OCI-LY3 (cell line): ENCODE measurements at regions not wholly inside any gene's neighbourhood (a gene's known extent, or its start where the extent isn't known, plus 50 kb on each side); places are given as distances from the start of the nearest gene placed in this dataset.

Experiments used
- H2AFZ ChIP-seq: fragments of 200-600, 300-600 bp; shearing (Covaris generic); 2 replicates; pipeline ENCODE4 v1.6.0; 2014; ENCODE audit warnings: antibody characterized with exemption, low read depth, low read length
- H3K27ac ChIP-seq: fragments of 200-600, 300-600 bp; sonication (generic); 2 replicates; pipeline ENCODE4 v1.5.1; 2014; ENCODE audit warnings: mild to moderate bottlenecking, low read length, moderate library complexity, mixed read lengths
- H3K27me3 ChIP-seq: fragments of 200-600, 300-600 bp; sonication (generic); 2 replicates; pipeline ENCODE4 v1.6.1; 2014; ENCODE audit warnings: low read depth, low read length, mixed read lengths
- H3K36me3 ChIP-seq: fragments of 200-600, 300-600 bp; sonication (generic); replicated peaks from 2 replicates; pipeline ENCODE3; 2014; ENCODE audit warnings: low read depth, low read length, mixed read lengths
- H3K4me1 ChIP-seq: fragments of 300-600, 200-600 bp; sonication (generic); 2 replicates; pipeline ENCODE4 v1.6.1; 2014; ENCODE audit warnings: low read length, mixed read lengths
- H3K4me2 ChIP-seq: fragments of 200-600, 300-600 bp; sonication (generic); 2 replicates; pipeline ENCODE4 v1.6.1; 2014; ENCODE audit warnings: low read length, mixed read lengths
- H3K4me3 ChIP-seq: fragments of 300-600, 200-600 bp; sonication (generic); 2 replicates; pipeline ENCODE4 v1.5.1; 2014; ENCODE audit warnings: antibody characterized with exemption, mild to moderate bottlenecking, low read length, moderate library complexity
- H3K79me2 ChIP-seq: fragments of 300-600, 200-600 bp; shearing (Covaris generic); 2 replicates; pipeline ENCODE4 v1.6.1; 2014; ENCODE audit warnings: mild to moderate bottlenecking, low read length, mixed read lengths
- H3K9ac ChIP-seq: fragments of 300-600, 200-600 bp; shearing (Covaris generic); 2 replicates; pipeline ENCODE4 v1.6.0; 2014; ENCODE audit warnings: mild to moderate bottlenecking, low read length, moderate library complexity
- H3K9me3 ChIP-seq: fragments of 200-600, 300-600 bp; shearing (Covaris generic); 2 replicates; pipeline ENCODE4 v1.6.1; 2014; ENCODE audit warnings: low read length, mixed read lengths; ENCODE audit not compliant: insufficient read depth
- H4K20me1 ChIP-seq: fragments of 200-600, 300-600 bp; sonication (generic); 2 replicates; pipeline ENCODE4 v1.6.1; 2016; ENCODE audit warnings: low read length, mixed read lengths; ENCODE audit not compliant: insufficient read depth
- EZH2phosphoT487 ChIP-seq: fragments of 200-600 bp; shearing (Covaris generic); IDR thresholded peaks from 2 replicates; pipeline ENCODE4 v1.6.1; 2018; ENCODE audit warnings: antibody characterized with exemption, mixed run types, low read depth
- TF ChIP-seq, protein P1 (sequence below): fragments of 200-600, 300-600 bp; sonication (generic); IDR thresholded peaks from 2 replicates; pipeline ENCODE4 v1.5.1; 2014; ENCODE audit warnings: antibody characterized with exemption, low read length, low read depth

- H3K4me2 ChIP-seq, result no peak overlapping the region
- H3K4me1 ChIP-seq, result no peaks in the 10 kb centered on the region
- no peaks in the 10 kb centered on the region for H3K79me2 ChIP-seq
- H3K27me3 ChIP-seq, result no peaks in the 10 kb centered on the region
- no peak overlapping the region for H3K9ac ChIP-seq
- no peak overlapping the region for H2AFZ ChIP-seq
- H3K27ac ChIP-seq, result no peak overlapping the region
- no peak overlapping the region for H3K4me3 ChIP-seq
- H3K36me3 ChIP-seq, result no peaks in the 10 kb centered on the region
- no peak for TF ChIP-seq EZH2phosphoT487
- TF ChIP-seq, protein P1, sequence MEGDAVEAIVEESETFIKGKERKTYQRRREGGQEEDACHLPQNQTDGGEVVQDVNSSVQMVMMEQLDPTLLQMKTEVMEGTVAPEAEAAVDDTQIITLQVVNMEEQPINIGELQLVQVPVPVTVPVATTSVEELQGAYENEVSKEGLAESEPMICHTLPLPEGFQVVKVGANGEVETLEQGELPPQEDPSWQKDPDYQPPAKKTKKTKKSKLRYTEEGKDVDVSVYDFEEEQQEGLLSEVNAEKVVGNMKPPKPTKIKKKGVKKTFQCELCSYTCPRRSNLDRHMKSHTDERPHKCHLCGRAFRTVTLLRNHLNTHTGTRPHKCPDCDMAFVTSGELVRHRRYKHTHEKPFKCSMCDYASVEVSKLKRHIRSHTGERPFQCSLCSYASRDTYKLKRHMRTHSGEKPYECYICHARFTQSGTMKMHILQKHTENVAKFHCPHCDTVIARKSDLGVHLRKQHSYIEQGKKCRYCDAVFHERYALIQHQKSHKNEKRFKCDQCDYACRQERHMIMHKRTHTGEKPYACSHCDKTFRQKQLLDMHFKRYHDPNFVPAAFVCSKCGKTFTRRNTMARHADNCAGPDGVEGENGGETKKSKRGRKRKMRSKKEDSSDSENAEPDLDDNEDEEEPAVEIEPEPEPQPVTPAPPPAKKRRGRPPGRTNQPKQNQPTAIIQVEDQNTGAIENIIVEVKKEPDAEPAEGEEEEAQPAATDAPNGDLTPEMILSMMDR, result no peak
- H3K9me3 ChIP-seq, result no peaks in the 10 kb centered on the region
- H4K20me1 ChIP-seq, result no peaks in the 10 kb centered on the region
Observed at GRCh38 chr9:8223861-8224260, 424.3 kb upstream of the DMAC1 start.

GRCh38 chr9:8221462-8221861 lies 421.9 kb upstream of the DMAC1 start:
- no peak overlapping the region for H2AFZ ChIP-seq
- H3K27ac ChIP-seq, result no peak overlapping the region

DNA sequence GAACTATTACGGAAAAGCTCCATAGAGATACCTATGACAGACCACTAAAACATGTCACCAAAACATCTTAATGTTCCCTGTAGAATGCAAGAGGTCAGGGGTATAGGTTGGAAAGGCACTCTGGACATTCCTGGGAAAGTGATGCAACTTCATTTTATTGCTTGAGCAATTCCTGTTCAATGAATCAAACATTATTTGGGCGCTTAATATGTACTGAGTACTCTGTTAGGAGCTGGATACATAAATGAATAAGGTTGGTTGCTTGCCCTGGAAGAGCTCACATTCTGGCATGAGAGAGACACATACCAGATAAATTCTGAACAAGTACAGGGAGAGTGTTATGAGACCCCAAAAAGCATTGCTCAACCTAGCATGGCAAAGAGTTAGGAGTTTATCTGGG lies 408.9 kb upstream of the DMAC1 start:
- TF ChIP-seq, protein P1, result no peak
- TF ChIP-seq EZH2phosphoT487, result no peak
- no peak overlapping the region for H3K4me2 ChIP-seq

More at GRCh38 chr9:8221462-8221861, 421.9 kb upstream of the DMAC1 start:
- Histone ChIP-seq H3K9me3 (no peaks in the 10 kb centered on the region), H3K79me2 (no peaks in the 10 kb centered on the region), H3K9ac (no peak overlapping the region), H4K20me1 (no peaks in the 10 kb centered on the region), H3K27me3 (no peaks in the 10 kb centered on the region), H3K4me1 (no peaks in the 10 kb centered on the region), H3K36me3 (no peaks in the 10 kb centered on the region), H3K4me3 (no peak overlapping the region), H3K4me2 (no peak overlapping the region)
- TF ChIP-seq, protein P1, result no peak
- TF ChIP-seq EZH2phosphoT487, result no peak

GRCh38 chr9:8207596-8207995 lies 408.0 kb upstream of the DMAC1 start:
- Histone ChIP-seq H2AFZ (no peak overlapping the region), H3K36me3 (no peaks in the 10 kb centered on the region), H3K9me3 (no peaks in the 10 kb centered on the region), H4K20me1 (no peaks in the 10 kb centered on the region), H3K4me3 (no peak overlapping the region), H3K27me3 (no peaks in the 10 kb centered on the region), H3K79me2 (no peaks in the 10 kb centered on the region), H3K4me1 (no peaks in the 10 kb centered on the region), H3K9ac (no peak overlapping the region), H3K27ac (no peak overlapping the region), H3K4me2 (no peak overlapping the region)
- TF ChIP-seq, protein P1, result no peak
- TF ChIP-seq EZH2phosphoT487, result no peak

More for the DNA sequence above, 408.9 kb upstream of the DMAC1 start:
- no peaks in the 10 kb centered on the region for H3K4me1 ChIP-seq
- no peaks in the 10 kb centered on the region for H4K20me1 ChIP-seq
- no peak overlapping the region for H2AFZ ChIP-seq
- H3K4me3 ChIP-seq, result no peak overlapping the region
- no peaks in the 10 kb centered on the region for H3K36me3 ChIP-seq
- H3K27ac ChIP-seq, result no peak overlapping the region
- H3K9me3 ChIP-seq, result no peaks in the 10 kb centered on the region
- H3K79me2 ChIP-seq, result no peaks in the 10 kb centered on the region
- no peaks in the 10 kb centered on the region for H3K27me3 ChIP-seq
- H3K9ac ChIP-seq, result no peak overlapping the region
